OCI-LY1 (cell line): ENCODE measurements at regions not wholly inside any gene's neighbourhood (a gene's known extent, or its start where the extent isn't known, plus 50 kb on each side); places are given as distances from the start of the nearest gene placed in this dataset.

Experiments
- H2AFZ ChIP-seq: fragments of 200-600 bp; sonication (generic), shearing (Covaris generic); 2 replicates; pipeline ENCODE4 v1.6.0; 2014; ENCODE audit warnings: antibody characterized with exemption, mild to moderate bottlenecking, low read length
- H3F3A ChIP-seq: fragments of 200-600 bp; sonication (generic), shearing (Covaris generic); 2 replicates; pipeline ENCODE4 v1.6.0; 2014; ENCODE audit warnings: mild to moderate bottlenecking, antibody characterized with exemption, low read length, moderate library complexity; ENCODE audit not compliant: insufficient read depth
- H3K27ac ChIP-seq: fragments of 200-600 bp; sonication (generic); 2 replicates; pipeline ENCODE4 v1.5.1; 2014; ENCODE audit warnings: low read length, mixed run types, mild to moderate bottlenecking, low read depth; ENCODE audit not compliant: poor library complexity, severe bottlenecking
- H3K27me3 ChIP-seq: fragments of 200-600 bp; sonication (generic); 2 replicates; pipeline ENCODE4 v1.6.0; 2014; ENCODE audit warnings: antibody characterized with exemption, mild to moderate bottlenecking, low read length, moderate library complexity; ENCODE audit not compliant: insufficient read depth
- H3K36me3 ChIP-seq: fragments of 200-600 bp; sonication (generic); 2 replicates; pipeline ENCODE4 v1.6.1; 2014; ENCODE audit warnings: mild to moderate bottlenecking, antibody characterized with exemption, low read length, moderate library complexity, mixed read lengths; ENCODE audit not compliant: insufficient read depth
- H3K4me1 ChIP-seq: fragments of 200-600 bp; sonication (generic); 2 replicates; pipeline ENCODE4 v1.5.1; 2014; ENCODE audit warnings: mild to moderate bottlenecking, low read length, moderate library complexity; ENCODE audit not compliant: insufficient read depth, severe bottlenecking
- H3K4me2 ChIP-seq: fragments of 200-600 bp; sonication (generic), shearing (Covaris generic); 2 replicates; pipeline ENCODE4 v1.6.1; 2014; ENCODE audit warnings: low read length
- H3K4me3 ChIP-seq: fragments of 200-600 bp; sonication (generic); 2 replicates; pipeline ENCODE4 v1.5.1; 2014; ENCODE audit warnings: low read length, low read depth, mild to moderate bottlenecking, mixed read lengths; ENCODE audit not compliant: poor library complexity, severe bottlenecking
- H3K79me2 ChIP-seq: fragments of 200-600 bp; shearing (Covaris generic); 2 replicates; pipeline ENCODE4 v1.6.1; 2016; ENCODE audit warnings: mixed run types, low read length, mixed read lengths; ENCODE audit not compliant: insufficient read depth
- H3K9ac ChIP-seq: fragments of 200-600 bp; sonication (generic), shearing (Covaris generic); 2 replicates; pipeline ENCODE4 v1.6.1; 2014; ENCODE audit warnings: mild to moderate bottlenecking, low read length, mixed read lengths
- H3K9me2 ChIP-seq: fragments of 200-600 bp; sonication (generic), shearing (Covaris generic); 2 replicates; pipeline ENCODE4 v1.6.1; 2014; ENCODE audit warnings: low read depth, mild to moderate bottlenecking, low read length, mixed read lengths
- H3K9me3 ChIP-seq: fragments of 200-600 bp; shearing (Covaris generic); 2 replicates; pipeline ENCODE4 v1.6.1; 2014; ENCODE audit warnings: low read length, mixed read lengths
- H4K20me1 ChIP-seq: fragments of 200-600 bp; sonication (generic), shearing (Covaris generic); 2 replicates; pipeline ENCODE4 v1.6.0; 2016; ENCODE audit warnings: mild to moderate bottlenecking, low read length; ENCODE audit not compliant: insufficient read depth
- EZH2 ChIP-seq: fragments of 200-600 bp; sonication (generic), shearing (Covaris generic); IDR thresholded peaks from 2 replicates; pipeline ENCODE4 v1.8.0; 2017; ENCODE audit warnings: borderline replicate concordance, mixed run types, mild to moderate bottlenecking, antibody characterized with exemption, low read length, moderate library complexity, mixed read lengths
- TF ChIP-seq, protein P1 (sequence below): fragments of 200-600 bp; sonication (generic), shearing (Covaris generic); IDR thresholded peaks from 2 replicates; pipeline ENCODE4 v1.5.1; 2017; ENCODE audit warnings: mild to moderate bottlenecking, antibody characterized with exemption, low read length, moderate library complexity, mixed read lengths

DNA sequence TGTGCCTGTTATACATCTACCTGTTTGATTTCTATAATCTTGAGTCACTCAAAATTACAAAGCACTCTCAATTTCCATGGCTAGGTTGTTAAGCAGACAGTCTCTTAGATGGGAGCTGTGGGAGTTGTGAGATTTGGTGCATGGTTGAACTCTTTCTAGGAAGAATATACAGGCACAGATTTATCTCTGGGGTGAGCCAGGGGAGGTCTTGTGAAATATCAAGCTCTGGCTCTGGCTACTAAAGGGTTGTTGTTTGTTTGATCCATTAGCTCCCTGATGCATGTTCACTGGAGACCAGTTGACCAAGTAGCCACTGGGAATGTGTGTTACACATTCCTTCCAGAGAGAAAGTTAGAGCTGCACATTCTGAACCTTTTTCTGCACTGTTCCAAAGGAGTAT, 117.2 kb upstream of the HMGA2 start:
- Histone ChIP-seq H3K4me1 (no peaks in the 10 kb centered on the region), H3K27ac (no peak overlapping the region), H3K4me3 (no peak overlapping the region), H3F3A (no peaks in the 10 kb centered on the region), H4K20me1 (no peaks in the 10 kb centered on the region), H3K9ac (no peak overlapping the region), H3K79me2 (no peaks in the 10 kb centered on the region), H2AFZ (no peak overlapping the region), H3K9me3 (no peaks in the 10 kb centered on the region), H3K4me2 (no peak overlapping the region), H3K9me2 (no peaks in the 10 kb centered on the region), H3K27me3 (no peaks in the 10 kb centered on the region), H3K36me3 (no peaks in the 10 kb centered on the region)
- no peak for TF ChIP-seq EZH2
- TF ChIP-seq, protein P1, sequence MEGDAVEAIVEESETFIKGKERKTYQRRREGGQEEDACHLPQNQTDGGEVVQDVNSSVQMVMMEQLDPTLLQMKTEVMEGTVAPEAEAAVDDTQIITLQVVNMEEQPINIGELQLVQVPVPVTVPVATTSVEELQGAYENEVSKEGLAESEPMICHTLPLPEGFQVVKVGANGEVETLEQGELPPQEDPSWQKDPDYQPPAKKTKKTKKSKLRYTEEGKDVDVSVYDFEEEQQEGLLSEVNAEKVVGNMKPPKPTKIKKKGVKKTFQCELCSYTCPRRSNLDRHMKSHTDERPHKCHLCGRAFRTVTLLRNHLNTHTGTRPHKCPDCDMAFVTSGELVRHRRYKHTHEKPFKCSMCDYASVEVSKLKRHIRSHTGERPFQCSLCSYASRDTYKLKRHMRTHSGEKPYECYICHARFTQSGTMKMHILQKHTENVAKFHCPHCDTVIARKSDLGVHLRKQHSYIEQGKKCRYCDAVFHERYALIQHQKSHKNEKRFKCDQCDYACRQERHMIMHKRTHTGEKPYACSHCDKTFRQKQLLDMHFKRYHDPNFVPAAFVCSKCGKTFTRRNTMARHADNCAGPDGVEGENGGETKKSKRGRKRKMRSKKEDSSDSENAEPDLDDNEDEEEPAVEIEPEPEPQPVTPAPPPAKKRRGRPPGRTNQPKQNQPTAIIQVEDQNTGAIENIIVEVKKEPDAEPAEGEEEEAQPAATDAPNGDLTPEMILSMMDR = no peak

DNA sequence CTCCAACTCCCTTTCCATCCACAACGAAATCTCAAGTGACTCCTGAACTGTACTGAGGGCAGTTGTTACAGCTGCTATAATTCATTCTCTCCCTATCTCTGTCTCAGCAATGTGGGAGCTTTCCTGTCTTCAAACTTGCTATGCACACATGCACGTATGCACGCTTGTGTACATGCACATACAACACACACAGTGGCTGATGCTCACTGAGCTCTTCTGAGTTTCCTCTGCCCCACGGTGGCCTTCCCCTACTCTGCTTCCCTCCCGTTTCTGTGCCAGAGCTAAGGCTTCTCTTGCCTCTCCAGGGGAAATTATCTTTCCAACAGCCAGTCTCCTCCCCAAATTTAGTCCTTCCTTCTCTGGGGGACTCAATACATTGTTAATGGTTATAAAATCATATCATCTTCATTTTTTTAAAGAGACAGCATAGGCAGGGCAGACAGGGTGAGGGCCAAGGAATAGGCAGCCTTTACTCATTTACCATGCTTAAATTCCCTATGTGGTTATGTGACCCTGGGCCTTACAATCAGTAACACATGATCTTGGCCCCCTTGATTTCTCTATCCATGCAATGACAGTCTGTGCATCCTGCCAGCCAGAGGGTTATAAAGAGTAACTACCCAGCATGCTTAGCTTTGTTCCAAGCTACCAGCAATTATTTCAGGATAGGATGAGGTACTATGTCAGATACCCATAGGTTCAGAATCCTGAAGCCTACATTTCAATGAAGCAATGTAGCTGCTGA, 111.9 kb upstream of the HMGA2 start:
- Histone ChIP-seq H3K4me2 (no peak overlapping the region), H3K9me2 (no peaks in the 10 kb centered on the region), H3K27ac (no peak overlapping the region), H3F3A (no peaks in the 10 kb centered on the region), H3K9me3 (no peaks in the 10 kb centered on the region), H3K9ac (no peak overlapping the region), H4K20me1 (no peaks in the 10 kb centered on the region), H3K27me3 (no peaks in the 10 kb centered on the region), H3K4me3 (no peak overlapping the region), H3K79me2 (no peaks in the 10 kb centered on the region), H3K4me1 (no peaks in the 10 kb centered on the region), H2AFZ (no peak overlapping the region), H3K36me3 (no peaks in the 10 kb centered on the region)
- no peak for TF ChIP-seq EZH2
- TF ChIP-seq, protein P1 = no peak

DNA sequence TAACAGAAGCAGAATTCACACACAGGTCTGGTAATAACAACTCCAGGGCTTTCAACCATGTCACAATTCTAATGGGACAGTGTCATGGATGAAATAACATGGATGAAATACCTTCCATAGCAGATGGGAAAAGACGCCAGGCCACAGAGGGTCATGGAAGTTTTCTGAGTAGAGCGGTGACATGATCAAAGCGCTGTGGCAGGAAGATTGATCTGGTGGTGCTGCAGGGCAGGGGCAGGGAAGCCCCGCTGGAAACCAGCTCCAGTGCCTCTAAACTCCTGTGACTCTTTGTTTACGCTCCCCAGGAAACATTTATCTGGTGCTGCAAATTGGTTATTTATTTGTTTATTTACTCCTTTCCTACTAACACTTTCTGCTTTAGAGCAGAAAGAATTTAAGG, 108.3 kb upstream of the HMGA2 start:
- Histone ChIP-seq H3K36me3 (no peaks in the 10 kb centered on the region), H3K9me3 (no peaks in the 10 kb centered on the region), H3F3A (no peaks in the 10 kb centered on the region), H3K79me2 (no peaks in the 10 kb centered on the region), H3K4me1 (no peaks in the 10 kb centered on the region), H3K4me3 (no peak overlapping the region), H3K27ac (no peak overlapping the region), H3K9ac (no peak overlapping the region), H2AFZ (no peak overlapping the region), H3K27me3 (no peaks in the 10 kb centered on the region), H3K9me2 (no peaks in the 10 kb centered on the region), H3K4me2 (no peak overlapping the region), H4K20me1 (no peaks in the 10 kb centered on the region)
- TF ChIP-seq, protein P1 = no peak
- TF ChIP-seq EZH2 = no peak
